ENCODE measurements at regions not wholly inside any gene's neighbourhood (a gene's known extent, or its start where the extent isn't known, plus 50 kb on each side); places are given as distances from the start of the nearest gene placed in this dataset.

- DNase-seq (no peak), ATAC-seq (no peak)
- H3K9me3 ChIP-seq, result no peaks in the 10 kb centered on the region
- H3K27me3 ChIP-seq, result no peaks in the 10 kb centered on the region
- no peak overlapping the region for H3K4me3 ChIP-seq
- no peak overlapping the region for H3K27ac ChIP-seq
- H3K36me3 ChIP-seq, result no peaks in the 10 kb centered on the region
- intact Hi-C loops (cut with DNase I), result no loop called here
- no peak for TF ChIP-seq POLR2A (IDR thresholded peaks at IDR 0.05)
- TF ChIP-seq, protein P1, sequence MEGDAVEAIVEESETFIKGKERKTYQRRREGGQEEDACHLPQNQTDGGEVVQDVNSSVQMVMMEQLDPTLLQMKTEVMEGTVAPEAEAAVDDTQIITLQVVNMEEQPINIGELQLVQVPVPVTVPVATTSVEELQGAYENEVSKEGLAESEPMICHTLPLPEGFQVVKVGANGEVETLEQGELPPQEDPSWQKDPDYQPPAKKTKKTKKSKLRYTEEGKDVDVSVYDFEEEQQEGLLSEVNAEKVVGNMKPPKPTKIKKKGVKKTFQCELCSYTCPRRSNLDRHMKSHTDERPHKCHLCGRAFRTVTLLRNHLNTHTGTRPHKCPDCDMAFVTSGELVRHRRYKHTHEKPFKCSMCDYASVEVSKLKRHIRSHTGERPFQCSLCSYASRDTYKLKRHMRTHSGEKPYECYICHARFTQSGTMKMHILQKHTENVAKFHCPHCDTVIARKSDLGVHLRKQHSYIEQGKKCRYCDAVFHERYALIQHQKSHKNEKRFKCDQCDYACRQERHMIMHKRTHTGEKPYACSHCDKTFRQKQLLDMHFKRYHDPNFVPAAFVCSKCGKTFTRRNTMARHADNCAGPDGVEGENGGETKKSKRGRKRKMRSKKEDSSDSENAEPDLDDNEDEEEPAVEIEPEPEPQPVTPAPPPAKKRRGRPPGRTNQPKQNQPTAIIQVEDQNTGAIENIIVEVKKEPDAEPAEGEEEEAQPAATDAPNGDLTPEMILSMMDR (IDR thresholded peaks at IDR 0.05), result no peak
- H3K4me1 ChIP-seq, result no peaks in the 10 kb centered on the region
Observed at GRCh38 chr1:187091666-187092065, 262.9 kb downstream of the PLA2G4A start.

DNA sequence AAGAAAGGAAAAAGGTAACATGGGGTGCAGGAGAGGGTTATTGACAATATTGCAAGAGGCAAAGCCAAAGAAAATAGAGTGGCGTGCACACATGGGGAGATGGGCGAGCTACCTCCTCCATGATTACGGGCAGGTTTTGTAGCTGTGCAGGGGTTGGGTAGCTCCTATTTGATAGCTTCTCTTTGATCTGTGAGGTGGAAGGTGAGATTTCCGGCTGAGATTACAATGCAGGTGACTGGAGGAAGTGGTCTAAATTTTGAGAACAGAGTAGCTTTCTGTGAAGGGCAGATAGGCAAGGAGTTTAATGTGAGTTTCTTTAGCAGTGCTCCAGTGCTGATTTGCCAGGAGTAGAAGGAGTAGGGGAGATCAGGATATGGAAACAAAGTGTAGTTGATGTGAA is 263.4 kb downstream of the PLA2G4A start:
- no peak for TF ChIP-seq POLR2A (IDR thresholded peaks at IDR 0.05)
- TF ChIP-seq, protein P1 (IDR thresholded peaks at IDR 0.05), result no peak
- no peaks in the 10 kb centered on the region for H3K9me3 ChIP-seq
- no peak overlapping the region for H3K4me3 ChIP-seq
- DNase-seq (no peak), ATAC-seq (no peak)
- no peaks in the 10 kb centered on the region for H3K36me3 ChIP-seq
- intact Hi-C loops (cut with DNase I), result no loop called here
- H3K4me1 ChIP-seq, result no peaks in the 10 kb centered on the region
- H3K27me3 ChIP-seq, result no peaks in the 10 kb centered on the region
- H3K27ac ChIP-seq, result no peak overlapping the region
- 63% methylated on average over 4 of the region's 4 CpGs for WGBS (ENCODE audit: insufficient coverage, low coverage, low lambda C conversion rate, missing lambda C conversion rate)

DNA sequence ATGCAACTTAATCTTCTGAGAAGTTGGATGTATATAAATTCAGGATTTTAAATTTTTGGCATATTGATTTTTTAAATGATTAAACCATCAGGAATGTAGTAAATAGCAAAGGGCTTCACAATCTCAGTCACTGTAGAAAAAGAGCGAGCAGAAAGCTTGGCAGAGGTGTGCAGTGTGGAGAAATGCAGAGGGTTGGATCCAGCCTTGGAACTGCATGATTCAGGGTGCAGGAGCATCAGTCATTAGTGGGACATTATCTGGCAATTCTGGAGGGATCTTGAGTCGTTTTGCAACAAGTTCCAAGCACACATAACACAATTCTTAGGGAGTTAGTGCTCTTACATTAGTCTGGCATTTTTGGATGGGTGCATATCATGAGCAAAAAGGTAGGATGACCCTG is 267.9 kb downstream of the PLA2G4A start:
- Histone ChIP-seq H3K27ac (no peak overlapping the region), H3K4me3 (no peak overlapping the region), H3K27me3 (no peaks in the 10 kb centered on the region), H3K36me3 (no peaks in the 10 kb centered on the region), H3K4me1 (no peaks in the 10 kb centered on the region), H3K9me3 (no peaks in the 10 kb centered on the region)
- TF ChIP-seq POLR2A (IDR thresholded peaks at IDR 0.05), result no peak
- TF ChIP-seq, protein P1 (IDR thresholded peaks at IDR 0.05), result no peak
- ATAC-seq, result no peak
- intact Hi-C loops (cut with DNase I), result no loop called here
- 19% methylated on average over 2 of the region's 2 CpGs for WGBS (ENCODE audit: insufficient coverage, low coverage, low lambda C conversion rate, missing lambda C conversion rate)
- DNase-seq, result no peak

DNA sequence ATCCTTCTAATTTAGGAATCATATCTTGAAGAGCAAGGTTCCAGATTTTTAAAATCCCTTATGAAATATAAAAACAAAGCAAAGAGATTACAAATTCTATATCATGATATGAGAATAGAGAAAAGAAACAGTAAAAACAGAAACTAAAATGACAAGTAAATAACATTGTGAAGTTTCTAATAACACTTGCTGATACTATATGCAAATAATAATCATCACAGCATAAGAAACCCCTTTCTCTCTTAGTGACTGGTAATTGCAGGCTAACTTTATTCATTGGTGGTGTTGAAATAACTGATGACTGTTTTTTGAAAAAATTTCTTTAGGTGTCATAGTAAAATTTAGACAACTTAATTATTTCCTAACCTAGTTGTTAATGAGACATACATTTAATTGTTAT is 281.6 kb downstream of the PLA2G4A start:
- no peak for DNase-seq
- Histone ChIP-seq H3K27me3 (no peaks in the 10 kb centered on the region), H3K4me3 (no peak overlapping the region), H3K4me1 (no peaks in the 10 kb centered on the region), H3K27ac (no peak overlapping the region), H3K9me3 (no peaks in the 10 kb centered on the region), H3K36me3 (no peaks in the 10 kb centered on the region)
- intact Hi-C loops (cut with DNase I), result no loop called here
- TF ChIP-seq POLR2A (IDR thresholded peaks at IDR 0.05), result no peak
- TF ChIP-seq, protein P1 (IDR thresholded peaks at IDR 0.05), result no peak
- no peak for ATAC-seq

- Histone ChIP-seq H3K9me3 (peaks cover 0 to 3% (median 0%) of the 10 kb centered on the region in 4 donors), H3K27ac (no peak overlapping the region), H3K4me3 (no peak overlapping the region), H3K4me1 (no peaks in the 10 kb centered on the region), H3K36me3 (no peaks in the 10 kb centered on the region), H3K27me3 (no peaks in the 10 kb centered on the region)
- DNase-seq, result no peak
- intact Hi-C loops (cut with DNase I), result no loop called here
- no peak for ATAC-seq
- TF ChIP-seq POLR2A (IDR thresholded peaks at IDR 0.05), result no peak
- TF ChIP-seq, protein P1 (IDR thresholded peaks at IDR 0.05), result no peak
Observed at GRCh38 chr1:187114792-187115191, 286.0 kb downstream of the PLA2G4A start.

Data from right lobe of liver (tissue), 6 donors.